ENCODE measurements at regions not wholly inside any gene's neighbourhood (a gene's known extent, or its start where the extent isn't known, plus 50 kb on each side); places are given as distances from the start of the nearest gene placed in this dataset.

DNA sequence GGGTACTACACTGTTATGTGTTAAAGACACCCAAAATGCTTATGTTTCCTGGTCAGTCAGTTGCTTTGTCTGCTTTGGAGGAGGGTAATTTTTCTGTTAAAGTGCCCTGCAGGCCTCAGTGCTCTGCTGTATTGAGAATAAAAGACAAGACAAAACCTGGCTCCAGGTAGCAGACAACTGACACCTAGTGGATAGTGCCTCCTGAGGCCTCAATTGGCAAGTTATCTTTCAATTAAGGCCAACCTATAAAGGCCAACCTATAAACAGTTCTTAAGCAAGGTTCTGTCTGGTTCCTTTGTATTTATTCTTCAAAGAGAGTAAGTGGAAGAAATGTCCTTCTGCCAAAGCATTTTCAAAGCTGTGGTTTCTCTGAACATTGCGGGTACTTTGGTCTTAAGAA lies 773.8 kb downstream of the MECOM start:
- no peak for DNase-seq
- H3K36me3 Mint-ChIP-seq (ENCODE audit: low read depth): no peaks in the 10 kb centered on the region
- H3K27ac Mint-ChIP-seq: no peak overlapping the region
- no peak for ATAC-seq
- TF ChIP-seq, protein P1, sequence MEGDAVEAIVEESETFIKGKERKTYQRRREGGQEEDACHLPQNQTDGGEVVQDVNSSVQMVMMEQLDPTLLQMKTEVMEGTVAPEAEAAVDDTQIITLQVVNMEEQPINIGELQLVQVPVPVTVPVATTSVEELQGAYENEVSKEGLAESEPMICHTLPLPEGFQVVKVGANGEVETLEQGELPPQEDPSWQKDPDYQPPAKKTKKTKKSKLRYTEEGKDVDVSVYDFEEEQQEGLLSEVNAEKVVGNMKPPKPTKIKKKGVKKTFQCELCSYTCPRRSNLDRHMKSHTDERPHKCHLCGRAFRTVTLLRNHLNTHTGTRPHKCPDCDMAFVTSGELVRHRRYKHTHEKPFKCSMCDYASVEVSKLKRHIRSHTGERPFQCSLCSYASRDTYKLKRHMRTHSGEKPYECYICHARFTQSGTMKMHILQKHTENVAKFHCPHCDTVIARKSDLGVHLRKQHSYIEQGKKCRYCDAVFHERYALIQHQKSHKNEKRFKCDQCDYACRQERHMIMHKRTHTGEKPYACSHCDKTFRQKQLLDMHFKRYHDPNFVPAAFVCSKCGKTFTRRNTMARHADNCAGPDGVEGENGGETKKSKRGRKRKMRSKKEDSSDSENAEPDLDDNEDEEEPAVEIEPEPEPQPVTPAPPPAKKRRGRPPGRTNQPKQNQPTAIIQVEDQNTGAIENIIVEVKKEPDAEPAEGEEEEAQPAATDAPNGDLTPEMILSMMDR (IDR thresholded peaks at IDR 0.05): no peak
- ChIA-PET CTCF (no interaction called here), POLR2A (no interaction called here)
- no peaks in the 10 kb centered on the region for H3K4me1 Mint-ChIP-seq (ENCODE audit: low read depth)
- H3K9me3 Mint-ChIP-seq: peaks cover 5% of the 10 kb centered on the region
- H3K27me3 Mint-ChIP-seq: no peaks in the 10 kb centered on the region
- no peak overlapping the region for H3K4me3 Mint-ChIP-seq
- intact Hi-C loops (cut with micrococcal nuclease): no loop called here

GRCh38 chr3:168888781-168889180 lies 774.7 kb downstream of the MECOM start:
- no peak overlapping the region for H3K27ac Mint-ChIP-seq
- ChIA-PET POLR2A (no interaction called here), CTCF (interaction anchor here (1.2 kb wide), 1 partner anchor 23 kb away, joined by 3 read pairs; no protein-coding TSS in a partner anchor)
- H3K36me3 Mint-ChIP-seq (ENCODE audit: low read depth): no peaks in the 10 kb centered on the region
- TF ChIP-seq, protein P1 (IDR thresholded peaks at IDR 0.05): no peak
- ATAC-seq (no peak), DNase-seq (no peak)
- intact Hi-C loops (cut with micrococcal nuclease): no loop called here
- no peaks in the 10 kb centered on the region for H3K27me3 Mint-ChIP-seq
- no peaks in the 10 kb centered on the region for H3K9me3 Mint-ChIP-seq
- no peak overlapping the region for H3K4me3 Mint-ChIP-seq
- no peaks in the 10 kb centered on the region for H3K4me1 Mint-ChIP-seq (ENCODE audit: low read depth)

DNA sequence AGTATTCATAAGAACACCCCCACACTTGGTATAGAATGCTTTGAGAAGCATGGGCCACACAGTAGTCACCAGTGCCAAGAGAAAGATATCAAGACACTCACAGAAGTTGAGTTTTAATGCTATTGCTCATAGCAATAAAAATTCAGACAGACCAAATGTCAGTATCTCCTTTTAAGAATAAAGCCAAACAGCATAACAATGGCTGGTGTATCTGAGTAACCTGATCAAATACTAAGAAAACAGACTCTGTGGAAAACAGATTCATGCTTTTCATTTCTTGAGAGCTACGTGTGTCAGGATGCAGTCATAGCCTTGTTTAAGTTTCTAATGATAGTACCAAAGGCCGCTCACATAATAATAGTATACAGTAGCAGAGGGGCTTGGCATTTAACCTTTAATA lies 778.5 kb downstream of the MECOM start:
- DNase-seq: no peak
- Mint-ChIP-seq H3K9me3 (no peaks in the 10 kb centered on the region), H3K4me1 (ENCODE audit: low read depth) (no peaks in the 10 kb centered on the region), H3K4me3 (no peak overlapping the region), H3K36me3 (ENCODE audit: low read depth) (no peaks in the 10 kb centered on the region), H3K27ac (no peak overlapping the region), H3K27me3 (no peaks in the 10 kb centered on the region)
- TF ChIP-seq, protein P1 (IDR thresholded peaks at IDR 0.05): no peak
- intact Hi-C loops (cut with micrococcal nuclease): no loop called here
- ATAC-seq: no peak
- POLR2A ChIA-PET: no interaction called here
- CTCF ChIA-PET: no interaction called here

DNA sequence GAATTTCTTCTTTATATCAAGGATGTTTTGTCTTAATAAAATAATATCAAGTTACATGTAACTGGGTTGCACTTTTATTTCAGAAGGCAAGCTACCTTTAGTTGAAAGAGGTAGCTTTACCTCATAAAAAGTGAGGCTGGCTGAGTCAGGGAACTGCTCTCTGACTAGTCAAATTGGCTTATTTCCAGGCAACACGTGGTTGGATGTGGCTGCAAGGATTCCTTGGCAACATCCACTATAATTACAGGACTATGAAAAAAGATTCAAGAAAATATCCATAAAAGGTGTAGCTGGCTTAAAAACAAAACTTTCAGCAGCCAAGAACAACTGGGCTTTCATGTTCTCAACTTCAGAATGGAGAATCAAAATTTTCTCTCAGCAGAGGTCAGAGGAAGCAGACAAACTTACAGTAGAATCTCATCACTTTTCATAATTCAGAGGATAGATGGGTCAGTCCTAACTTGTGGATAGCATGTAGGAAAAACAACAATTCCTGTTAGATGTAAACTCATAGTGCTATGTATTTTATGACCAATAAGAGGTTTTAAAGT lies 779.1 kb downstream of the MECOM start:
- ATAC-seq (no peak), DNase-seq (no peak)
- CTCF ChIA-PET: interaction anchor here (0.7 kb wide), 1 partner anchor 1532 kb away, joined by 3 read pairs; no protein-coding TSS in a partner anchor
- TF ChIP-seq, protein P1 (IDR thresholded peaks at IDR 0.05): no peak
- intact Hi-C loops (cut with micrococcal nuclease): no loop called here
- Mint-ChIP-seq H3K27ac (no peak overlapping the region), H3K4me3 (no peak overlapping the region), H3K9me3 (no peaks in the 10 kb centered on the region), H3K27me3 (no peaks in the 10 kb centered on the region), H3K36me3 (ENCODE audit: low read depth) (no peaks in the 10 kb centered on the region), H3K4me1 (ENCODE audit: low read depth) (no peaks in the 10 kb centered on the region)
- POLR2A ChIA-PET: interaction anchor here (0.6 kb wide), 1 partner anchor 94 kb away, joined by 3 read pairs; no protein-coding TSS in a partner anchor

- intact Hi-C loops (cut with micrococcal nuclease): no loop called here
- TF ChIP-seq, protein P1 (IDR thresholded peaks at IDR 0.05): no peak
- H3K4me3 Mint-ChIP-seq: no peak overlapping the region
- no peaks in the 10 kb centered on the region for H3K9me3 Mint-ChIP-seq
- no peaks in the 10 kb centered on the region for H3K4me1 Mint-ChIP-seq (ENCODE audit: low read depth)
- ATAC-seq (no peak), DNase-seq (no peak)
- ChIA-PET POLR2A (no interaction called here), CTCF (interaction anchor here (1.0 kb wide), 1 partner anchor 18 kb away, joined by 3 read pairs; no protein-coding TSS in a partner anchor)
- no peaks in the 10 kb centered on the region for H3K27me3 Mint-ChIP-seq
- no peak overlapping the region for H3K27ac Mint-ChIP-seq
- H3K36me3 Mint-ChIP-seq (ENCODE audit: low read depth): no peaks in the 10 kb centered on the region
Observed at GRCh38 chr3:168883145-168883544, 780.4 kb downstream of the MECOM start.

All from activated CD8-positive, alpha-beta T cell treated with anti-CD3 and anti-CD28 coated beads for 36 hours (primary cell).